Islet precursor cell (in vitro differentiated cells): ENCODE measurements at regions not wholly inside any gene's neighbourhood (a gene's known extent, or its start where the extent isn't known, plus 50 kb on each side); places are given as distances from the start of the nearest gene placed in this dataset.
"Not testable (repeated sequence)": the region's sequence is repeated elsewhere in the genome, so short reads cannot be mapped to it uniquely, and the experiment has no call there.

Experiments
- DNase-seq: peaks from one replicate; pipeline ENCODE4 v3.0.0-alpha.2; 2018

GRCh38 chr5:9841516-9842170, 211.5 kb upstream of the TAS2R1 start:
- DNase-seq, result no peak

DNA sequence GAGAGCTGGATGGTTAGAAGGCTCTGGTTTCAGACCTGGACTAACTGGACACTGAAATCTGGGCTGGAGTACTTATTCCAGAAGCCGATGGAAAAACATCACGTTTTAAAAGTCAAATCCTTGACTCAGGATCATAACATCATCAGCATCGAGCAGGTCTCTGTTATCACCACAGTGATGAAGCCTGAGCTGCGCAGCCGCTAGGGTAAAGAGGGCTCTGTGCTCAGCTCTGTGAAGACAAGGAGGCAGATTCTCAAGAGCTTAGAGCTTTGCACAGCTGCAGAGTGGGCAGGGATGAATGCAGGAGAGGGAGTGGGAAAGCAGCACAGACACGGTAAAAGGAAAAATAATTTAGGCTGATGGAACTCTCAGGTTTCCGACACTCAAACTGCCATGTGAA, 208.8 kb upstream of the TAS2R1 start:
- DNase-seq, result no peak

GRCh38 chr5:9834871-9835770, 205.0 kb upstream of the TAS2R1 start:
- DNase-seq, result no peak

DNA sequence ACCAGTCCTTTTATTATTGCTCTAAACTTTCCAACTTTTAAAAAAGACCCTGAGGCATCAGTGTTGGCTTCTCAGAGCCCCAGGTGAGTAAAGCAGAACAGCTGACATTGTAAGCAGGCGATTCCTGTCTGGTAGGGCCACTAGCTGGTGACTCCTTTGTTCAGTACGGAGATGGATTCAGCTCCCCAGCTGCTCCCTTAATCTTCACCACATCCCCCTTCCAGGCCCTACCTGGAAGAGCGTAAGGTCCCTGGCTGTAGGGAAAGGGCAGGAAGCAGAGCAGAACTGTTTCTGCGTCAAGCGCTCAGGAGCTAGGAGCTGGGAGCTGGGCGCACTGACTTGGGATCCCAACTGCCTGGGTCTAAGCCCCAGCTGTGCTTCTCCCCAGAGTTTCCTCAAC, 203.7 kb upstream of the TAS2R1 start:
- peak; percentile 82 for DNase-seq

DNA sequence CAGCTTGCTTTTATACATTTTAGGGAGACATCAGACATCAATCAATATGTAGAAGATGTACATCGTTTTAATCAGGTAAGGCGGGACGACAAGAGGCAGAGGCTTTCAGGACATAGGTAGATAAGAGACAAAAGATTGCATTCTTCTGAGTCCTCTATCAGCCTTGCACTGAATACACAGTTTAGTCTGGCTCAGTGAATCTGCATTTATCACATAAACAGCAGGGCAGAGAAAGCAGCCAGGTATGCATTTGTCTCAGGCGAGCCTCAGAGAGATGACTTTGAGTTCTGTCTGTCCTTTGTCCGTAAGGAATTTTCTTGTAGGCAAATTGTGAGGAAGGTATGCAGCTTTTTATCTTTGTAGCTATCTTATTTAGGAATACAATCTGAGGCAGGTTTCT, 202.8 kb upstream of the TAS2R1 start:
- DNase-seq, result peak; percentile 66

GRCh38 chr5:9831823-9832222, 201.7 kb upstream of the TAS2R1 start:
- DNase-seq, result no peak

- DNase-seq, result no peak
These were observed 200.0 kb upstream of the TAS2R1 start for GRCh38 chr5:9830184-9830583.

GRCh38 chr5:9829621-9830020, 199.5 kb upstream of the TAS2R1 start:
- DNase-seq, result peak; percentile 80

GRCh38 chr5:9820691-9821449, 190.7 kb upstream of the TAS2R1 start:
- DNase-seq, result no peak

GRCh38 chr5:9818340-9818845, 188.2 kb upstream of the TAS2R1 start:
- DNase-seq, result no peak

- no peak for DNase-seq
These were observed 187.7 kb upstream of the TAS2R1 start for GRCh38 chr5:9817819-9818218.

GRCh38 chr5:9815051-9815450, 184.9 kb upstream of the TAS2R1 start:
- no peak for DNase-seq

DNA sequence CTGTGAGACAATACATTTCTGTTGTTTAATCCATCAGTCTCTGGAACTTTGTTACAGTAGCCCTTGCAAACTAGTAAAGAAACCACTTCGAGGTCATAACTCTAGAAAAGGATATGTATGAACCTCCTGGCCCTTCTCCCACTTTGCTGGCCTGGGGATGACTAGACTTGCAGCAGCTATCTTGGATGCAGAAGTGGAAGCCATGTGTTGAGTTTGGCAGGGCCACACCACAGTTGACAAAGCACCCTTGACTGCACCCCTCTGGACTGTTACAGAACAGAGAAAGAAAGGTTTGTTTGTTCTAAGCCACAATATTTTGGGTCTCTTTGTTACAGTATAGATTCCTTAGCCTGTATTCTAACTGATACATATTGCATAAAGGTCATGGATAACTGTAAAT, 183.2 kb upstream of the TAS2R1 start:
- DNase-seq, result no peak

DNA sequence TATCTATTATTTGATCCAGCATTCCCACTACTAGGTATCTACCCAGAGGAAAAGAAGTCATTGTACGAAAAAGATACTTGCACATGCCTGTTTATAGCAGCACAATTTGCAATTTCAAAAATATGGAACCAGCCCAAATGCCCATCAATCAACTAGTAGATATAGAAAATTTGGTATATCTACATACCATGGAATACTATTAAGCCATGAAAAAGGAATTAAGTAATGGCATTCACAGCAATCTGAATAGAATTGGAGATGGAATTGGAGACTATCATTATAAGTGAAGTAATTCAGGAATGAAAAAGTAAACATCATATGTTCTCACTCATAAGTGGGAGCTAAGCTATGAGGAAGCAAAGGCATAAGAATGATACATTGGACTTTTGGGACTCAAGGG, 177.2 kb upstream of the TAS2R1 start:
- DNase-seq, result not testable (repeated sequence)

DNA sequence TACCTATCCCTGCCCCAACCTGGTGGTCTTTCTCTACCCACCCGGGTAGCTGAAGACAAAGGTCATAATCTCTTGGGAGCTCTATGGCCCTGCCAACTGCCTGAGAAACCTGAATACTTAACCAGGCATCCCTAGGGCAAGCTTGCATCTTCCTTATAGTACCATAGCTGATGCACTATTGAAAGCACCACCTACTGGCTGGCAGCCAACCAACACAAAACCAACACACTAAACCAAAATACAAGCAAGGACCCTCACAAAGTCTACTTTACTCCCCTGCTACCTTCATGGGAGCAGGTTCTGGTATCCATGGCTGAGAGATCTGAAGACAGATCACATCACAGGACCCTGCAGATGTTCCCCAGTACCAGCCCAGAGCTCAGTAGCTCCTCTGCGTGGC, 171.8 kb upstream of the TAS2R1 start:
- DNase-seq, result no peak

GRCh38 chr5:9799606-9800005, 169.5 kb upstream of the TAS2R1 start:
- no peak for DNase-seq

GRCh38 chr5:9790276-9790675, 160.1 kb upstream of the TAS2R1 start:
- no peak for DNase-seq

GRCh38 chr5:9789777-9790176, 159.6 kb upstream of the TAS2R1 start:
- DNase-seq, result no peak

DNA sequence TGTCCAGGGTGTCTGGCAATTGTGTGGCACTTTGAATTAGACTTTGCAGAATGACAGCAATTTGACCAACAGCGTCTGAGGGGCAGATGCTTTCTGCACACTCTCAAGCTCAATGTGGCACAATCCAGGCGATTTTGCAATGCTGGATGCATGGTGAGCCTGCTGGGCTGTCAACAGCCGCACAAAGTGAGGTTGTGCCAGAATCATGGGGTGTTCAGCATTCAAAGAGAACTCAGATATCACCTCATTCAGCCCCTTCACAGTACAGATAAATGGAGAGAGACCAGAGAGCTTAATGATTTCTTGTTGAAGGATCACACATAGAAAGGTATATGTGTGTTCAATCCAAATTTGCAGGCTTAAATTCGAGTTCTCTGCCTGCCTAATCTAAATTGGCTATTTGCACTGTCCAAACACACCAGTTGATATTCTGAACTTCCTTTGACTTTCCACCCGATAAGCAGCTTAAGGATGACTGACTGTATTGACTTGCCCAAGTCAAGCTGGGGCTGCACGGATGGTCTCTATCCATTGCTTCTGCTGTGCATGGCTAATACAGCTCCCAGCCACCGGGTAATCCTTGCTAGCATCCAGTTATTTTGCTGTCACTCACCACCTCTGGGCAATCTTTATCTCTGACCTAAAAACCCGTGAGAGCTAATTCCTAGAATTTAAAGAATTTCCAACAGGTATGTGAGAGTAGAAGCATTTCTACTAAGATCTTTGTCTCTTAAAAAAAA, 157.9 kb upstream of the TAS2R1 start:
- DNase-seq, result no peak

- DNase-seq, result no peak
These were observed 156.5 kb upstream of the TAS2R1 start for GRCh38 chr5:9786380-9787360.

DNA sequence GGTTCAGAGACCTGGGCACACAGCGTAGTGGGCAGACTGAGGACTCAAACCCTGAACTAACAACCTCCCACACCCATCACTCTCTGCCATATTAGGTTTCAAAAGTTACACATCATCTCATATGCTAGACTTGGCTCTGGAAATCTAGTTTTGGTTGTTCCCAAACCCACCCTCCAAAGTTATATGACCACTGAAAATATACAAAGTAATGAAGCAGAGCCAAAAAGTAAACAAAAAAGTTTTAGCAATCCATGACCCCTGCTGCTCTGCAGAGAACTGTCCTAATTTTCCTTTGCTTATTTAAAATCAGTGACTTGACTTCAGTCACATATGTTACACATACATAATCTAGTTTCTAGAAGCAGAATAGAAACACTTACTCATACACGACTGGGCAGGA, 155.6 kb upstream of the TAS2R1 start:
- no peak for DNase-seq
